ENCODE measurements at regions not wholly inside any gene's neighbourhood (a gene's known extent, or its start where the extent isn't known, plus 50 kb on each side); places are given as distances from the start of the nearest gene placed in this dataset.
"Not testable (repeated sequence)": the region's sequence is repeated elsewhere in the genome, so short reads cannot be mapped to it uniquely, and the experiment has no call there.

GRCh38 chr13:90336507-90336906 lies 1011.0 kb upstream of the MIR17HG start:
- DNase-seq (ENCODE audit: extremely low read depth in 1 of 4, low spot score in 3 of 4), result no peak
- H3K9me3 ChIP-seq (replicated peaks; ENCODE audit: control insufficient read depth, insufficient read depth, low read depth, low read length), result no peaks in the 10 kb centered on the region; the same call in 1 of the 2 replicates
- TF ChIP-seq STAG1 (CRISPR knock-in tag; IDR thresholded peaks at IDR 0.05; ENCODE audit: borderline replicate concordance) (no peak), ZKSCAN3 (CRISPR knock-in tag; IDR thresholded peaks at IDR 0.05) (no peak), EP400 (IDR thresholded peaks at IDR 0.05) (no peak), JUND (IDR thresholded peaks at IDR 0.05; ENCODE audit: borderline replicate concordance, low read depth, low read length) (no peak), JUND (tag; IDR thresholded peaks at IDR 0.05; ENCODE audit: borderline replicate concordance, low read depth, low read length) (no peak), XRCC4 (IDR thresholded peaks at IDR 0.05; ENCODE audit: extremely low read depth, insufficient read depth, insufficient read length) (no peak)
- H4K20me1 ChIP-seq (replicated peaks; ENCODE audit: control insufficient read depth, insufficient read depth, low read length), result no peaks in the 10 kb centered on the region
- intact Hi-C loops (cut with micrococcal nuclease) (no loop called here), in situ Hi-C loops (cut with MboI) (no loop called here)
- POLR2A ChIA-PET, result no interaction called here
- H3K79me2 ChIP-seq (ENCODE audit: control insufficient read depth, insufficient read depth, low read length), result no peaks in the 10 kb centered on the region
- WGBS (ENCODE audit: insufficient coverage, low coverage, missing lambda C conversion rate), result under 1% methylated on average over 4 of the region's 4 CpGs
- no peak overlapping the region for H2AFZ ChIP-seq (ENCODE audit: low read depth, low read length)
- no peaks in the 10 kb centered on the region for H3K9me1 ChIP-seq (ENCODE audit: control insufficient read depth, insufficient read depth, low read length)
- FAIRE-seq, result no peak
- H3K4me2 ChIP-seq (ENCODE audit: insufficient read depth, low read length), result no peak overlapping the region
- no TSS peak for BruUV-seq (replicated peaks)
- no peaks in the 10 kb centered on the region for H3K36me3 ChIP-seq (ENCODE audit: control insufficient read depth, insufficient read depth, low read length)
- H3K27ac ChIP-seq (ENCODE audit: extremely low read depth, low read depth, low read length), result no peak overlapping the region
- CTCF ChIA-PET (ENCODE audit: low intra/inter-chr PET ratio), result no interaction called here
- H3K27me3 ChIP-seq (ENCODE audit: control insufficient read depth in 2 of 2, insufficient read depth in 2 of 2, low read length in 2 of 2), result no peaks in the 10 kb centered on the region
- no peak overlapping the region for H3K4me3 ChIP-seq
- ATAC-seq, result no peak
- no peaks in the 10 kb centered on the region for H3K4me1 ChIP-seq (replicated peaks in 1 of 2; ENCODE audit: control insufficient read depth in 2 of 2, insufficient read depth in 2 of 2, low read length in 2 of 2)
- no peak overlapping the region for H3K9ac ChIP-seq (ENCODE audit: insufficient read depth in 1 of 2, low read depth in 2 of 2, low read length in 2 of 2)

- FAIRE-seq; H3K9ac ChIP-seq (ENCODE audit: insufficient read depth in 1 of 2, low read depth in 2 of 2, low read length in 2 of 2); ATAC-seq; H3K27ac ChIP-seq (ENCODE audit: extremely low read depth, low read depth, low read length); H3K4me3 ChIP-seq; H3K4me2 ChIP-seq (ENCODE audit: insufficient read depth, low read length); H4K20me1 ChIP-seq (replicated peaks; ENCODE audit: control insufficient read depth, insufficient read depth, low read length); BruUV-seq (replicated peaks); H3K4me1 ChIP-seq (replicated peaks in 1 of 2; ENCODE audit: control insufficient read depth in 2 of 2, insufficient read depth in 2 of 2, low read length in 2 of 2); H3K36me3 ChIP-seq (ENCODE audit: control insufficient read depth, insufficient read depth, low read length); intact Hi-C loops (cut with micrococcal nuclease); CTCF ChIA-PET (ENCODE audit: low intra/inter-chr PET ratio); in situ Hi-C loops (cut with MboI); H3K79me2 ChIP-seq (ENCODE audit: control insufficient read depth, insufficient read depth, low read length); DNase-seq (ENCODE audit: extremely low read depth in 1 of 4, low spot score in 3 of 4); POLR2A ChIA-PET; H2AFZ ChIP-seq (ENCODE audit: low read depth, low read length); H3K27me3 ChIP-seq (ENCODE audit: control insufficient read depth in 2 of 2, insufficient read depth in 2 of 2, low read length in 2 of 2); H3K9me1 ChIP-seq (ENCODE audit: control insufficient read depth, insufficient read depth, low read length); H3K9me3 ChIP-seq (replicated peaks; ENCODE audit: control insufficient read depth, insufficient read depth, low read depth, low read length): not testable (repeated sequence)
- TF ChIP-seq ZNF146 (CRISPR knock-in tag; IDR thresholded peaks at IDR 0.05; ENCODE audit: unreplicated experiment) (peak; percentile 87), ZNF280B (CRISPR knock-in tag; IDR thresholded peaks at IDR 0.05) (0 out of 2 replicates have a peak, but pooled peaks have one; percentile 27), ZNF655 (CRISPR knock-in tag; IDR thresholded peaks at IDR 0.05) (0 out of 2 replicates have a peak, but pooled peaks have one; percentile 23)
- 0% methylated on average over 1 of the region's 1 CpG for WGBS (ENCODE audit: insufficient coverage, low coverage, missing lambda C conversion rate)
These were observed 1006.1 kb upstream of the MIR17HG start for GRCh38 chr13:90341348-90341747.

Measured in K562 (cell line).